ENCODE measurements at regions not wholly inside any gene's neighbourhood (a gene's known extent, or its start where the extent isn't known, plus 50 kb on each side); places are given as distances from the start of the nearest gene placed in this dataset.

- TF ChIP-seq CTCF (IDR thresholded peaks at IDR 0.05), result no peak
- no peak for TF ChIP-seq POLR2A (IDR thresholded peaks at IDR 0.05)
Measured at GRCh38 chr3:124663690-124664089, 66.6 kb upstream of the UMPS start.

Measured in right lobe of liver (tissue), 4 donors.